ENCODE measurements at regions not wholly inside any gene's neighbourhood (a gene's known extent, or its start where the extent isn't known, plus 50 kb on each side); places are given as distances from the start of the nearest gene placed in this dataset.
"Not testable (repeated sequence)": the region's sequence is repeated elsewhere in the genome, so short reads cannot be mapped to it uniquely, and the experiment has no call there.

- TF ChIP-seq CTCF (conservative IDR thresholded peaks at IDR 0.05) = no peak
- H3K27ac ChIP-seq = no peak overlapping the region
These were observed 212.2 kb upstream of the ZNF469 start for GRCh38 chr16:88170528-88170991.

GRCh38 chr16:88171126-88171525 lies 211.6 kb upstream of the ZNF469 start:
- not testable (repeated sequence) for H3K27ac ChIP-seq

DNA sequence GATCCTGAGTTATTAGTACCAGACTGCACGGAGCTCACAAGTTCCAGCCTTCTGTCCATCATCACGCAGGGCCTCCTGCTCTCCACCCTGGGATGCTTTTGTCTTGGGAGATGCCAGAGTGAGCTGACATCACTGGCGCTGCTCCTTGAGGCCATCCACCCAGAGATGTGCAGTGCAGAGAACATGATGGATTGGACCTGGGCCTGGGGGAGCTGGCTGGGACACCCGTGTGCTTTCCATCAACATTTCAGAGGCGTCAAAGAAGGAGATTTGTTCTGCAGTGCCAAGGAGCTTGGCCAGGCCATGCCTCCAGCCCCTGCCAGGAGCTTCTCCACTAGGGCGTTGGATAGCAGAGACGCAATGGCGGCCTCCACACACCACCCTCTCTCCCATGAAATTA lies 206.6 kb upstream of the ZNF469 start:
- H3K27ac ChIP-seq = not testable (repeated sequence)

DNA sequence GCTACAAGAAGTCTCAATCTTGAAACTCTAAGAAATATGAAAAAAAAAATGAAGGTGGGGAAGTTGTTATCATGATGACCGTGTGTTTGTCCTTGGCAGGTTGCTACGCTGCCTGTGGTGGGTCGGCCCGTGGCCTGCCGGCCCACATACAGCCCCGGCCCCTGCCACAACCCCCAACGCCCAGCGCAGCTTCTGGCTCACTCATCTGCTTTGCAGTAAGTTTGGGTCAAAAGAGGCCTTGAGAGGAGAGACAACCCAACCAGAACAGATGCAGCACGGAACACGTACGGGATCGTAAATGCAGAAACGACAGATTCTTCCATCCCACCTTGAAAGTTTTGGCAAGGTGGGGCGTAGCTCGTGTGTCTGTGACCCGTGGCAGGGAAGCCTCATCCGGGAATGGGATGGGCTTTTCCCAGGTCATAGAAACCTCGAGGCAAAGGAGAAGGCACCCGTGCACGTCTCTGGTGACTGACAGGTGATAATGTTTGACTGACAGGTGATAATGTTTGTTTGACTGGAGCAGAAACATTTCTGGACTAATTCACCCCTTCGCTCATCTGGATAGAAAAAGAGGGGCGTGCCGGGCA lies 206.1 kb upstream of the ZNF469 start:
- not testable (repeated sequence) for H3K27ac ChIP-seq

- not testable (repeated sequence) for H3K27ac ChIP-seq
These were observed 204.5 kb upstream of the ZNF469 start for GRCh38 chr16:88178251-88178650.

GRCh38 chr16:88178896-88179295 lies 203.9 kb upstream of the ZNF469 start:
- H3K27ac ChIP-seq = not testable (repeated sequence)

DNA sequence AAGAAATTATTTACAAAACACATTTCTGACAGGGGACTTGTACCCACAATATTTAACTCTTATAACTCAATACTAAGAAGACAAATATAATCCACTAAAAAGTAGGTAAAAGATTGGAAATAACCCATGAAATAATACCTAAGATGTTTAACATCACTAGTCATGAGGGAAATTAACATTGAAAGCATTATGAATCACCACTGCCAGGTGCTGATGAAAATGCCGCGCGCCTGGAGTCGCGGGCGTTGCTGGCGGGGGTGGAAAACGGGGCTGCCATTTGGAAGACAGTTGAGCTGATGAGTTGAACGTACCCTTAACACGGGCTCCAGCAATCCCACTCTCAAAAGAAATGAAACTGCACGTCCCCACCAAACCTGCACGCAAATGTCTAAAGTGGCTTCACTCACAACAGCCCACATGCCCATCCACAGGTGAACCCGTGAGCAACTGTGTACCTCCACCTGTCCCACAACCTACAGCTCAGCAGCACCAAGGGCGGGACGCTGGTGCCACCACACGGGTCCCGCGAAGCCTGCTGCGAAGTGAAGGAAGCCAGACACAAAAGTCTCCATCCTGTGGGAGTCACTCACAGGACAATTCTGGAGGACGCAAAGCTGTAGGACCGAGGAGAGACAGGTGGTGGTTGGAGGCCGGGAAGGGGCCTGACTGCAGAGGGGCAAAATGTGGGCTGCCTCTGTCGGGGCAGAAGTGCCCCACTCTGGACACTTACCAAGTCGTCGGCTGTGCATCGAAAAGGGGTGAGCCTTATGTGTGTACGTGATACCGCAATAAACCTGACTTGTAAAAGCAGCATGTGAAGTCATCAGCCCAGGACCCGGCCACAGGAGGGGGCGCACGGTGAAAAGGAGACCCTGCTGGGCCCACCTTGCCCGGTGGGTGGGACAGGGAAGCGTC lies 199.5 kb upstream of the ZNF469 start:
- H3K27ac ChIP-seq = not testable (repeated sequence)

GRCh38 chr16:88184053-88184452 lies 198.7 kb upstream of the ZNF469 start:
- H3K27ac ChIP-seq = not testable (repeated sequence)

DNA sequence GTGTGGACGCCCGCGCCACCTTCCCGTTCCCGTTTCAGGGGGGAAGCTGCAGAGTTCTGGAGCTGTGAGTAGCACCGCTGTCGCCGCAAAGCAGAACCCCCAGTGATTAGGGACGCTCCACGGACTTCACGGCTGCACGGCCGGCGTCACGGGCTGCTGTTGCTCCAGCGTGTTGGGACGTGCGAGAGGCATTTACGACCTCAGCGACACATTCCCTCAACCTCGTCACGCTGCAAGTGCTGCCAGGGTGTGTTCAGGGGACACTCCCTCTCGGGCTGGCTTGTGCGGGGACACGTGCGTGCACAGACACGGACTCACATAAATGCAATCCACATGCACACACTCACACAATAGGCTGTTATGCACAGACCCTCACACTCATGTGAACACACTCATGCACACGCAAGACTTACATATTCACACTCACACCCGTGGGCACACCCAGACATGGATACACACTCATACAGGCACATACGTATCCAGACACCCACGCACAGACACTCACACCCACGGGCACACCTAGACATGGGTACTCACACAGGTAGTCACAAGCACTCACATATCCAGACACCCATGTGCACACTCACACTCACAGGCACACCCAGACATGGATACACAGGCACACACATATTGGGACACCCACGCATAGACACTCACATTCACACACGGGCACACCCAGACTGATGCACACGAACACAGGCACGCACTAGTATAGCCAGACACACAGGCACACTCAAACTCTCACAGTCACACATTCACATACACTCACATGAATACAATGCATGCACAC lies 198.0 kb upstream of the ZNF469 start:
- H3K27ac ChIP-seq = not testable (repeated sequence)

- not testable (repeated sequence) for H3K27ac ChIP-seq
These were observed 197.4 kb upstream of the ZNF469 start for GRCh38 chr16:88185406-88185805.

DNA sequence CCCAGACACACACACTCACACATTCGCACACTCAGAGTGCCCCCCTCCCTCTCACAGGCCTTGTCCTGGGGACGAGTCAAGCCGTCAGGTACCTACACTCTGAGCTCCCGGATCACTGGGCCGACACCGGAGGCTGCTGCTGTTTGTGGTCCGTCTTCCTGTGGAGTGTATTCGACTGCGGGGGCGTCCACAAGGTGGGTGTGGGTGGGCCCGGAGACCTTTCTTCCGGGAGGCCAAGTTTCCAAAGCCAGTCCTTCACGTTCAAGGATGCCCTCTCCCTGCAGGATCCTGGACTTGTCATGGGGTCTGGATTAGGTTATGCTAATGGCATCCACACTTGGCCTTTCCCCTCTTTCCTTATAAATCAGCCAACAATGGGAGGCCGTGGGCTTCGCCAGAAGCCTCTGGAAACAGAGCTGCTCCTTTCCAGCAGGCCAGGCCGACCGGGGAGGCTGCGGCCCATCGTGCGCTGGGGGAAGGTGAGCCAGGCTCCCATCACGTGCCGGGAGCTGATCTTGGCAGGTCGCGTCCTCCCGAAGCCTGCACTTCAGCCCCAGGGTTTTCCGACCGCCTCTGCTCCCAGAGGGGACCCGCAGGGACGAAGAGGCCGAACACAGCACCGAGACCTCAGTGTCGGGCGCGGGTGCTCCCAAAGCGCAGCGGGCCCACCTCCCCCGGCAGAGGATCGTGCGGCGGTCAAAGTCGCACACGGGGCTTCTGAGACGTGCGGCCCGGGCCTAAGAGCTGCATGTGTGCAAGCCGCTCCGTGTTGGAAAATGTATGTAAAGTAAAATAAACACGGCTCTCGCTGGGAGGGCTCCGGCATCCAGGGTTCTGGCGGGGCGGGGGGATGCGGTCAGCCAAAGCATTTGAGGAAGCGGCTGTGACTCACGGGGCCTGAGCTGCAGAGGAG lies 196.5 kb upstream of the ZNF469 start:
- H3K27ac ChIP-seq = not testable (repeated sequence)

- not testable (repeated sequence) for H3K27ac ChIP-seq
These were observed 195.6 kb upstream of the ZNF469 start for GRCh38 chr16:88186889-88187870.

DNA sequence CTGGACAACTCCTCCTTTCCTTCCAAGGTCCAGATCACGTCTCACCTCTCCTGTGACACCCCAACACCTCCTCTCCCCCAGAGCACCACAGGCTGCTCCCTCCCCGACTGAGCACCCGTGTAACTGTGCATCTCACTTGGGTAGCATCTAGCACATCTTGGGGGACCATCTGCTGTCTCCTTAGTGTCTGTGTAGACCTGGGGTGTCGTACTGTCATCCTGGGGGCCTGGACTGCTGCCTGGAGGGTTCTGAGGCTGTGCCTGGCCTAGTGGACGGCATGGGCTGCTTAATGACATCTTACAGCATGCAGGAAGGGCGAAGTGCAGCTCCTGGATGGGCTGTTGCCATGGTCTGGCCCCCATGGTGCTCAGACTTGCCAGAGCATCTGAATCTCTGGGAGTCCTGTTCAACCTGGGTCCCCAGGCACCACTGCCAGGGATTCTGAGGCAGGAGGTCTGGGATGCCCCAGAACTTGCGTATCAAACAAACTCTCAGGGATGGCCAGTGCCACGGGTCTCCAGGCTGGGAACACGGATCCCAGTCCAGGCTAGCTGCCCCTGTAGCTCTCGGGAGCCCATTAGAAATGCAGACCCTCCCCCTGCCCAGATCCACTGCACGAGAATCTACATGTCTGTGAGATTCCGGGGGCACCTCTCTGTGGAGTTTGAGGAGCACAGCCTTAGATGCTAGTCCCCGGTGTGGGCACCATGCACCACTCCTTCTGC lies 194.4 kb upstream of the ZNF469 start:
- H3K27ac ChIP-seq = not testable (repeated sequence)

DNA sequence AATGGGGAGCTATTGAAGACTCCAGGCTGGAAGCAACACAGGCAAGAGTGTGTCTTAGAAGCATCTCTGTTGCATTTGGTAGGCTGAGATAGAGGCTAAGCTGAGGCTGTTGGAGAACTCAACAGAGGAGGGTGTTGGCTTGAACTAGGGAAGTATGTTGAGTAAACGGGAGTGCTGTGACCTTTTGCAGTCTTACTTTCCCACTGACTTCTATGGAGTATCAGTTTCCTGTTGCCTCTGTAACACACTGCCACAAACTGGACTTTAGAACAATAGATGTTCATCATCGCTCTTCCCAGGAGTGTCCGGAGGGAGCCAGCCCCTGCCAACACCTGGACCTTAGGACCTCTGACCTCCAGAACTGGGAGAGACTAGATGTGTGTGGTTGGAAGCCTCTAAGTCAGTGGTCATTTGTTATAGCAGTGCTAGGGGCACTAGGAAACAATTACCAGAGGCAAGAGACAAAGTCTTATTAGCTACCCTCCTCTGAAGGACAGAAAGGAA lies 192.1 kb upstream of the ZNF469 start:
- not testable (repeated sequence) for H3K27ac ChIP-seq

DNA sequence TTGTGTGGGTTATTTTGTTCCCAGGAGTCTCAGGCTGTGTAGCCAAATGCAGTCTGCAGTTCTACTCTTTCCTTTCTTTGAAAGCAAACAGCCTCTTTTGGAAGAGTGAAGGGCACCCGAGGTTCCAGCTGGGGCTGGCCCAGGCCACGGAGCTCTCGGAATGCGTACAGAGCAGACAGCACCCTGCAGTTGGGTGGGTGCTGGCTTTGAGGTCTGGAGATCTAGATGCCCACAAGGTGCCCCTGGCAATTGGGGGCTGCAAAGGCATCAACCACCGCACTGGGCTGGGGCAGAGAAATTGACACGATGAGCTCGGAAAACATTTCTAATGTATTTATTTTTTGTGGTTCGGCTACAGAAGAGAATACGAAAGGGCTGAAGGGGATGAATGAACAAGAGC lies 191.6 kb upstream of the ZNF469 start:
- not testable (repeated sequence) for H3K27ac ChIP-seq

Measured in VCaP (cell line).